Daoy (cell line): ENCODE measurements at regions not wholly inside any gene's neighbourhood (a gene's known extent, or its start where the extent isn't known, plus 50 kb on each side); places are given as distances from the start of the nearest gene placed in this dataset.
"Not testable (repeated sequence)": the region's sequence is repeated elsewhere in the genome, so short reads cannot be mapped to it uniquely, and the experiment has no call there.

Experiments used
- DNase-seq: peaks from one replicate; pipeline ENCODE4 v3.0.0-alpha.2; 2015; ENCODE audit warnings: low read depth

GRCh38 chr21:18819507-18819906 lies 415.9 kb upstream of the TMPRSS15 start:
- DNase-seq = no peak

DNA sequence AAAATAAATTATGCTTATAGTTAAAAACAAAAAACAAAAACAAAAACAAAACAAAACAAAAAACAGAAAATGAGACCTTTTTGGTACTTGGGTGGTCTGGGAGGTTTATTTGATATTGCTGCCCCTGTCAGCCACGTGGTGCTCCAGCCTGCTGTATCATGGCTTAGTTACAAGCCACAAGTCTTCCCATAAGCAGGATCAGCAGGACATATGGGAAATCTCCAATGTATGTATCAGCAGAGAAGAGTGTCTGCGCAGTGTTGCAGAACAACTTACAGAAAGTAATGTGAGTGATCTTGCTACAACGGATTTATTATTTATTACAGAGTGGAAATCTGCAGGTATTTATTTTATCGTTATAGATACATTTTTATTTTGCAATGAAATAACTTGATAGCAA lies 423.0 kb upstream of the TMPRSS15 start:
- no peak for DNase-seq

GRCh38 chr21:18831942-18832676 lies 428.5 kb upstream of the TMPRSS15 start:
- no peak for DNase-seq

DNA sequence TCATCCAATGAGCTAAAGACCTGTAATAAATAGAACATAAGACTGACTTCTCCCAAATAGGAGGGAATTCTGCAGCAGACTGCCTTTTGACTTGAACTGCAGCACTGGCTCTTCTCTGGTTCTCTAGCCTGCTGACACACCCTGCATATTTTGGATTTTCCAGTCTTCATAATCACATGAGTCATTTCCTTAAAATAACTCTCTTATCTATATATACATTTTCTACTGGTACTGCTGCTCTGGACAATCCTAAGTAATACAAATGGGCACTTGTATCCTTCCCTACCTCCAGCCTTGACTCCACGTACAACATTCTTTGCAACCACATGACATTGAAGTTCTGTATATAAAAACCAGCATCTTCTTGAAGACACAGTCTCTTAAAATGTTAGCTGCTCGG lies 429.4 kb upstream of the TMPRSS15 start:
- DNase-seq = peak; percentile 65

GRCh38 chr21:18834121-18834520 lies 430.5 kb upstream of the TMPRSS15 start:
- DNase-seq = not testable (repeated sequence)

DNA sequence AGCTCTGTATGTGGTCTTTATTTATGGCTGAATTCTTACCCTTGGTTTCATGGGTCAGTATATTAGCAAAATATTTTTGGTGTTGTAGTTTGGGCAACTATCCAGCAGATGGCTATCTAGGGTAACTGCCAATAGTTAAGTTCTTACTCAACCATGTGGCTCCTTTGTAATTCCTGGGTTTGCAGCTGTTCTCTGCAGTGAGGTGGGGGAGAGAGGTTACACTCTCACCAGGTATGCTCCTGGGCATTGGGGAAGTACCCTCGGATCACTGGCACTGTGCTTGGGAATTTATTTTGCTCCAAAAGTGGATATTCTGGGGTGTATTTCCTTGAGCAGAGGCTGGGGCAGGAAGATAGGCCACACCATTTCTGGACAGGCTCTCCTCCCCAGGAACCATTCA lies 436.7 kb upstream of the TMPRSS15 start:
- DNase-seq = peak; percentile 11

DNA sequence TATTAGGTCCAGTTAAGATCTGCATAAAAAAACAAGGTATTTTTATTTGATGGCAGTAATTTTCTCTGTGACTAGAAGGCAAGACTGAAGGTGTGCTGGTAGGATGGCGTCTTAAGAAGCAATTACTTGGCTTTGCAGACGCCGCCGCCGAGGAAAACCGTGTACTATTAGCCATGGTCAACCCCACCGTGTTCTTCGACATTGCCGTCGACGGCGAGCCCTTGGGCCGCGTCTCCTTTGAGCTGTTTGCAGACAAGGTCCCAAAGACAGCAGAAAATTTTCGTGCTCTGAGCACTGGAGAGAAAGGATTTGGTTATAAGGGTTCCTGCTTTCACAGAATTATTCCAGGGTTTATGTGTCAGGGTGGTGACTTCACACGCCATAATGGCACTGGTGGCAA lies 454.0 kb upstream of the TMPRSS15 start:
- not testable (repeated sequence) for DNase-seq

DNA sequence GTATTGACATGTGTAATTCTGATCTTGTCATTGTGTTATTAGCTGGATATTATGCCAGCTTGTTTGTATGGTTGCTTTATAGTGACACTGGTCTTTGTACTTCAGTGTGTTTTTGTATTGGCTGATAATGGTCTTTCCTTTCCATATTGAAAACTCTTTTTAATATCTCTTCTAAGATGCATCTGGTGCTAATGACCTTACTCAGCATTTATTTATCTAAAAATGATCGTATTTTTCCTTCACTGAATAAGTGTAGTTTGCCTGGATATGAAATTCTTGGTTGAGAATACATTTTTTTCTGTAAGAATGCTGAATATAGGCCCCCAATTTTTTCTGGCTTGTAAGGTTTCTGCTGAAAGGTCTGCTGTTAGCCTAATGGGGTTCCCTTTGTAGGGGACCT lies 465.5 kb upstream of the TMPRSS15 start:
- DNase-seq = no peak

GRCh38 chr21:18877917-18878316 lies 474.3 kb upstream of the TMPRSS15 start:
- no peak for DNase-seq

DNA sequence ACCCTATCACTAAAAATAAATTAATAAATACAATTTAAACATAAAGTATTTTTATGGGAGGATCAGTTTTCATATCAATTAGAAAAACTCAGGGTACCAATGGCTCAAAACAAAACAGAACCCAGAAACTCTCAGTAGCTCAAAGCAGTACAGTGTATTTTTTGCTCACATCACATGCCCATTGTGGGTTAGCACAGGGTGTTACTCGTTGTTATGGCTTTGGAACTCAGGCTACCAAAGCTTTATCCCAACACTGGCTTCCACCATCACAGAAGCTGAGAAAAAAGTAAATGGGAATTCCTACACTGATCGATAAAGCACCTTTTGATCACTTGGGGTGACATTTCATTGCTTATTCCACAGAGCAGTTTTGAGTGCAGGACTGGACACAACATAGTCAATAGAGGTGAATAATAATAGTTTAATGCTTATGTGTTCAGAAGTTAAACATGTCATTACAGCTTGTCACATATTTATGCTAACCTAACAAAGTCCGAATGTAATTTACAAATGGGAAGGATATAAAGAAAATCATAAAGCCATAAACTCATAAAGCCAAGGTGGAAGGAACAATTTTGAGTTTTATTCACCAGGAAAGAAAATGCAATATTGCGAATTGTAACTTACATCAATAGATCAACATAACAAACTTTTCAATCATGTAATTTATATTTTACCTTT lies 484.5 kb upstream of the TMPRSS15 start:
- DNase-seq = no peak

DNA sequence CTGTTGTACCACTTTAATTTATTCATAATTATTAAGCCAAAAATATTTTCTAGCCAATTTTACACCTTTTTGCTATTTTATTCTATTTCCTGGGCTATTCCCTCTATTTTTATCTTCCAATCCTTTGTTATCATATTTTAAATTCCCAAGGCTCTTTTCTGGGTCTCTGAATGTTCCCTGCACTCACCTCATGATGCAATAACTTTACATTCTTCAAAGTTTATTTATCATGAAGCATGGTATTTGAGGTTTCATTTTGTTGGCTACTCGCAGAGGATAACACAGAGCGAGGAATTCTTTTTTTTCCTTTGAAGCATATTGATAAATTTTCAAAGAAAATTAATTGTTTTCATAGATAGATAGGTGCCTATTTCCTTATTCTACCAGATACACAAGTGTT lies 489.8 kb upstream of the TMPRSS15 start:
- no peak for DNase-seq

GRCh38 chr21:18894387-18894786 lies 490.8 kb upstream of the TMPRSS15 start:
- no peak for DNase-seq

DNA sequence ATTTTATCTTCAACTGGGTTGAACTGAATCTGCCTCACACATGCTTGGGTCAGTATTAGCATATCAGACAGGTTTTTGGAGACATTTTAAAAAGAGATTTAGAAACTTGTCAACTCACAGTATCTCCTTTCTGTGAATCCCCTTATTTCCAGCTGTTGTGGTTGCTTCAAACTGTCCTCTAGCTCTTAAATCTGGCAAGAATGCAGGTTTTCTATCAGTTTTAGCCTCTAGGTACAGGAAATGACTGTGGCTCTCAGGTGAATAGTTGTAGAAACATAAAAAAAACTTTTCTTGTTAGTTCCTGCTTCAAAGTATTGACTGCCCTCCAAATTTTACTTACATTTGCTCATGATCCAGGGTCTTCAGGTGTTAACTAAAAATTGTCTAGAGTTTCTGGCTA lies 495.7 kb upstream of the TMPRSS15 start:
- DNase-seq = no peak

DNA sequence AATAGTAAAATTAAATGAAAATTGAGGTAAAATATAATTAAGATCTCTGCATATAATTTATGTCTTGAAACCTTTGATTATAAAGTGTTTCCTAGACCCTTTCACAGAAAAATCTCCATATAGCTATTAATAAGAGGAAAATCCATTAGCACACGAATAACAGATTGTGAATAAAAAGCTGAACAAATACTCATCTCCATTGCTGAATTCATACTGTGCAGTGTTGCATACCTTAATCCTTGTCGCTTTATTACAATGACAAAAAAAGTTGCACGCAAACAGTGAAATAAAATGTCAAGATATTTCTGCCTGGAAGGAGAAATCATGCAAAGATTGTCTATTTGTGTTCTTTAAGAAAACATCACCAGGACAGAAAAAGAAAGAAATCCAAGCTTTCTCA lies 499.1 kb upstream of the TMPRSS15 start:
- no peak for DNase-seq

DNA sequence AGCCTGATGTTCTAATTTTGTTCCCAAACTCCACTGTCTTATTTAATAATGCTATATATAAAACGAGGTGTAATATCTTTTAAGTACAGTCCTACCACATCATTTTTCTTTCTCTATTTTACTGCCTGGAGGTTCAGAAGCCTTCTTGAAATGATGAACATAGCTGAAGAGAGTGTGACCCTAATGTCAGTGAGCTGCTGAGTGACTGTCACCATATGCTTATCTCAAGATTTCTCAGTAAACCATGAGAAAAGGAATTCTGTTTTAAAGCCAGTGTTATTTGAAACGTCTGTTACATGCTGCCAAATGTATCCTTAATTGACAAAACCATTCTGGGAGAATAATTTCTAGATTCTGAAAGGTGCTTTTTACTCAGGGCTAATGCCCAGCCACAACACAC lies 503.5 kb upstream of the TMPRSS15 start:
- no peak for DNase-seq

DNA sequence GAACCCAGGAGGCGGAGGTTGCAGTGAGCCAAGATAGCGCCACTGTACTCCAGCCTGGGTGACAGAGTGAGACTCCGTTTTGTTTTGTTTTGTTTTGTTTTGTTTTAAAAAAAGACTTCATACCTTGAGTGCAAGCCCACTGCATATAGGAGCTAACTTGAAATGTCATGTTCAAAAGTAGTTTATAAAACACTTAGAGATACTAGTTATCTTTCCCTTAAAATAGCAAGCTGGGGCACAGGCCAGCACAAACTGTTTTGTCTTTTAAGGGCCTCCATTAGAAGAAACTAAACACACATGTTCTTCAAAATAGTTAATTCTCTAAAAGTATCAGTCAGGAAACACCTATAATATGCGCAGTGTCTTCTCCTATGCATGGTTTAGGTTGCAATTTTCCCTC lies 505.1 kb upstream of the TMPRSS15 start:
- DNase-seq = no peak

- no peak for DNase-seq
Observed at GRCh38 chr21:18913914-18914313, 510.3 kb upstream of the TMPRSS15 start.

- DNase-seq = no peak
Observed at GRCh38 chr21:18914570-18914969, 511.0 kb upstream of the TMPRSS15 start.

DNA sequence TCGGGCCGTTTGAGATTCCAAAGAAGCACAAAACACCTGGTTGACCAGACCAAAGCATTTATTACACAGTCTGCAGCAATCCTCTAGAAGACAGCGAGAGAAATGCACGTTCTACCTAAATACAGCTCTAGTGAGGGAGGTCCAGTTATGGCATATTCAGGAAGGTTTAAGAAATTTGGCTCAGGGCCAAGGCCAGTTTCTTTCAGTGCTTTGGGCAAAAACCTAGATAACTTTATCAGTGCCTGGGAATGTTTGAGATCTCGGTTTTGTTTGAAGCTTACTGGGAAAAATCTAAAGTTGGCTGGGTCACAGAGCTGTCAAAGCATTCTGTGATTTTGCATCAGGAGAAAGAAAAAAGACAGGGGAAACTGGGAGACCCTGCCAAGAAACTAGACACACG lies 514.0 kb upstream of the TMPRSS15 start:
- DNase-seq = no peak

- DNase-seq = no peak
Observed at GRCh38 chr21:18931237-18931636, 527.7 kb upstream of the TMPRSS15 start.

GRCh38 chr21:18937337-18937736 lies 533.8 kb upstream of the TMPRSS15 start:
- DNase-seq = no peak

GRCh38 chr21:18940791-18941190 lies 537.2 kb upstream of the TMPRSS15 start:
- no peak for DNase-seq

DNA sequence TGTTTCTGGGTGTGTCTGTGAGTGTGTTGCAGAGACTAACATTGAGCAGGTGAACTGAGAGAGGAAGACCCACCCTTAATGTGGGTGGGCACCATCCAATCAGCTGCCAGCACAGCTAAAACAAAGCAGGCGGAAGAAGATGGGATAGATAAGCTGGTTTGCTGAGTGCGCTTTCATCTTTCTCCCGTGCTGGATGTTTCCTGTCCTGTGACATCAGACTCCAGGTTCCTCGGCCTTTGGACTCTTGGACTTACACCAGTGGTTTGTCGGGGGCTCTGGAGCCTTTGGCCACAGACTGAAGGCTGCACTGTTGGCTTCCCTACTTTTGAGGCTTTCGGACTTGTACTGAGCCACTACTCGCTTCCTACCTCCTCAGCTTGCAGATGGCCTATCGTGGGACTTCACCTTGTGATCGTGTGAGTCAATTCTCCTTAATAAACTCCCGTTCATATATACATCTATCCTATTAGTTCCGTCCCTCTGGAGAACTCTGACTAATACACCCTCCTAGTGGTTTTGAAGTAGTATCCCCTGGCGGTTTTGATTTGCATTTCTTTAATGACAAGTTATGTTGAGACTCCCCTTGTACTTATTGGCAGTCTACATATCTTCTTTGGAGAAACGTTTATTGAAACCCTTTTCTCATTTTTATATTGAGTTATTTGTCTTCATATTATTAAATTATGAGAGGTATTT lies 546.6 kb upstream of the TMPRSS15 start:
- DNase-seq = no peak
